WTC11 (cell line): ENCODE measurements at regions not wholly inside any gene's neighbourhood (a gene's known extent, or its start where the extent isn't known, plus 50 kb on each side); places are given as distances from the start of the nearest gene placed in this dataset.

Experiments
- ATAC-seq: fragments of 200-7000 bp; cut with Tn5 transposase; 2 replicates; pipeline ENCODE4 v1.10.0; 2021; ENCODE audit warnings: mild to moderate bottlenecking, moderate library complexity
- CTCF ChIA-PET: fragments of 300-600 bp; sonication (Branson Sonifier 250); formaldehyde crosslinking; loops from one replicate; lab custom pipeline; 2021; ENCODE audit warnings: antibody characterized with exemption; lab: Charles Lee
- POLR2A ChIA-PET: fragments of 350-600 bp; sonication (Branson Sonifier 250); formaldehyde crosslinking; loops from one replicate; lab custom pipeline; 2021; ENCODE audit warnings: antibody characterized with exemption; lab: Charles Lee
- DNase-seq: peaks from one replicate; pipeline ENCODE4 v3.0.0; 2021; ENCODE audit warnings: low spot score
- H3K27ac Mint-ChIP-seq: 2 replicates; pipeline ENCODE4 v1.8.0; 2021; ENCODE audit warnings: mixed read lengths
- H3K27me3 Mint-ChIP-seq: 2 replicates; pipeline ENCODE4 v1.8.0; 2021; ENCODE audit warnings: low read depth, mild to moderate bottlenecking, moderate library complexity, mixed read lengths
- H3K36me3 Mint-ChIP-seq: 2 replicates; pipeline ENCODE4 v1.8.0; 2021; ENCODE audit warnings: mixed read lengths
- H3K4me1 Mint-ChIP-seq: 2 replicates; pipeline ENCODE4 v1.8.0; 2022; ENCODE audit warnings: mixed read lengths
- H3K4me3 Mint-ChIP-seq: 2 replicates; pipeline ENCODE4 v1.8.0; 2021; ENCODE audit warnings: mild to moderate bottlenecking, moderate library complexity, mixed read lengths
- H3K9me3 Mint-ChIP-seq: 2 replicates; pipeline ENCODE4 v1.8.0; 2021; ENCODE audit warnings: mixed read lengths
- ATF6 ChIP-seq: sonication (generic); formaldehyde crosslinking; IDR thresholded peaks from 2 replicates; pipeline ENCODE4 v1.8.1; 2023; ENCODE audit warnings: mild to moderate bottlenecking, missing genetic modification reagents
- CREB1 ChIP-seq: sonication (generic); formaldehyde crosslinking; IDR thresholded peaks from 2 replicates; pipeline ENCODE4 v1.8.0; 2023; ENCODE audit warnings: mild to moderate bottlenecking, missing genetic modification reagents
- E2F1 ChIP-seq: sonication (generic); formaldehyde crosslinking; IDR thresholded peaks from 2 replicates; pipeline ENCODE4 v1.8.0; 2022; ENCODE audit warnings: mild to moderate bottlenecking, missing genetic modification reagents
- ELF4 ChIP-seq: sonication (generic); formaldehyde crosslinking; IDR thresholded peaks from 2 replicates; pipeline ENCODE4 v1.8.1; 2022; ENCODE audit warnings: low read depth, mild to moderate bottlenecking, moderate library complexity, missing genetic modification reagents
- EMX1 ChIP-seq: fragments of 250-450 bp; sonication (Bioruptor Pico); IDR thresholded peaks from 2 replicates; pipeline ENCODE4 v1.8.0; 2021; ENCODE audit warnings: mild to moderate bottlenecking
- ETV6 ChIP-seq: sonication (generic); formaldehyde crosslinking; IDR thresholded peaks from 2 replicates; pipeline ENCODE4 v1.8.1; 2022; ENCODE audit warnings: mild to moderate bottlenecking, missing genetic modification reagents
- FOXP4 ChIP-seq: sonication (generic); formaldehyde crosslinking; IDR thresholded peaks from 2 replicates; pipeline ENCODE4 v1.8.0; 2022; ENCODE audit warnings: mild to moderate bottlenecking, missing genetic modification reagents
- JAZF1 ChIP-seq: fragments of 250-450 bp; sonication (Bioruptor Pico); IDR thresholded peaks from 2 replicates; pipeline ENCODE4 v1.9.0; 2021; ENCODE audit warnings: moderate library complexity, mild to moderate bottlenecking, inconsistent platforms
- MLX ChIP-seq: sonication (generic); formaldehyde crosslinking; IDR thresholded peaks from 2 replicates; pipeline ENCODE4 v1.8.1; 2023; ENCODE audit warnings: mild to moderate bottlenecking, missing genetic modification reagents, moderate library complexity
- MYBL2 ChIP-seq: sonication (generic); formaldehyde crosslinking; IDR thresholded peaks from 2 replicates; pipeline ENCODE4 v1.8.1; 2023; ENCODE audit warnings: mild to moderate bottlenecking, moderate library complexity, missing genetic modification reagents
- NFE2L1 ChIP-seq: sonication (generic); formaldehyde crosslinking; IDR thresholded peaks from 2 replicates; pipeline ENCODE4 v1.8.1; 2023; ENCODE audit warnings: missing genetic modification reagents
- NR3C1 ChIP-seq: sonication (generic); formaldehyde crosslinking; conservative IDR thresholded peaks from 2 replicates; pipeline ENCODE4 v1.8.1; 2023; ENCODE audit warnings: low read depth, mild to moderate bottlenecking, missing genetic modification reagents
- SMAD4 ChIP-seq: sonication (generic); formaldehyde crosslinking; IDR thresholded peaks from 2 replicates; pipeline ENCODE4 v1.8.0; 2022; ENCODE audit warnings: mild to moderate bottlenecking, missing genetic modification reagents
- SP1 ChIP-seq: sonication (generic); formaldehyde crosslinking; conservative IDR thresholded peaks from 2 replicates; pipeline ENCODE4 v1.8.1; 2022; ENCODE audit warnings: missing genetic modification reagents
- TP53 ChIP-seq: sonication (generic); formaldehyde crosslinking; IDR thresholded peaks from 2 replicates; pipeline ENCODE4 v1.8.1; 2023; ENCODE audit warnings: mild to moderate bottlenecking, missing genetic modification reagents
- ZBTB43 ChIP-seq: sonication (generic); formaldehyde crosslinking; IDR thresholded peaks from 2 replicates; pipeline ENCODE4 v1.8.1; 2023; ENCODE audit warnings: mild to moderate bottlenecking, missing genetic modification reagents
- ZNF121 ChIP-seq: sonication (generic); formaldehyde crosslinking; IDR thresholded peaks from 2 replicates; pipeline ENCODE4 v1.8.0; 2023; ENCODE audit warnings: missing genetic modification reagents
- ZNF232 ChIP-seq: sonication (generic); formaldehyde crosslinking; IDR thresholded peaks from 2 replicates; pipeline ENCODE4 v1.8.0; 2022; ENCODE audit warnings: mild to moderate bottlenecking, missing genetic modification reagents
- ZNF263 ChIP-seq: sonication (generic); formaldehyde crosslinking; IDR thresholded peaks from 2 replicates; pipeline ENCODE4 v1.8.1; 2022; ENCODE audit warnings: low read depth, mild to moderate bottlenecking, moderate library complexity, missing genetic modification reagents
- ZSCAN18 ChIP-seq: fragments of 250-450 bp; sonication (Bioruptor Pico); IDR thresholded peaks from 2 replicates; pipeline ENCODE4 v2.1.2; 2022; ENCODE audit warnings: mild to moderate bottlenecking, moderate library complexity

- H3K27me3 Mint-ChIP-seq, result peaks cover 4% of the 10 kb centered on the region; the same call in 1 of the 2 replicates
- no peak overlapping the region for H3K4me3 Mint-ChIP-seq
- POLR2A ChIA-PET, result no interaction called here
- TF ChIP-seq ZBTB43, result no peak
- no peak for TF ChIP-seq EMX1 (CRISPR knock-in tag)
- TF ChIP-seq TP53, result no peak
- TF ChIP-seq ELF4 (CRISPR knock-in tag), result no peak
- TF ChIP-seq ZNF121 (CRISPR knock-in tag), result no peak
- TF ChIP-seq ZNF263 (CRISPR knock-in tag), result no peak
- TF ChIP-seq SP1 (CRISPR knock-in tag), result no peak
- no peak for TF ChIP-seq NR3C1 (CRISPR knock-in tag)
- no peak for TF ChIP-seq MLX (CRISPR knock-in tag)
- TF ChIP-seq CREB1 (CRISPR knock-in tag), result no peak
- TF ChIP-seq FOXP4, result no peak
- no peak for TF ChIP-seq MYBL2
- TF ChIP-seq ETV6 (CRISPR knock-in tag), result no peak
- TF ChIP-seq JAZF1, result no peak
- TF ChIP-seq SMAD4, result no peak
- no peak for TF ChIP-seq ZSCAN18 (CRISPR knock-in tag)
- no peak for TF ChIP-seq E2F1 (CRISPR knock-in tag)
- no peak for TF ChIP-seq ATF6
- no peak for TF ChIP-seq NFE2L1 (CRISPR knock-in tag)
- TF ChIP-seq, all 79 proteins: peak for 0
- DNase-seq (no peak), ATAC-seq (no peak)
- H3K36me3 Mint-ChIP-seq, result no peaks in the 10 kb centered on the region; the same call in 1 of the 2 replicates
- peaks cover 24% of the 10 kb centered on the region for H3K9me3 Mint-ChIP-seq
- H3K4me1 Mint-ChIP-seq, result no peaks in the 10 kb centered on the region
- CTCF ChIA-PET, result no interaction called here
- H3K27ac Mint-ChIP-seq, result no peak overlapping the region
These were observed 81.2 kb downstream of the OR5AK2 start for GRCh38 chr11:57069942-57070341.

GRCh38 chr11:57071829-57072228 lies 83.1 kb downstream of the OR5AK2 start:
- Mint-ChIP-seq H3K27ac (no peak overlapping the region), H3K4me1 (no peaks in the 10 kb centered on the region), H3K36me3 (no peaks in the 10 kb centered on the region), H3K4me3 (no peak overlapping the region), H3K9me3 (peaks cover 8% of the 10 kb centered on the region; the same call in 1 of the 2 replicates)
- CTCF ChIA-PET, result no interaction called here
- POLR2A ChIA-PET, result no interaction called here
- no peak for ATAC-seq
- DNase-seq, result no peak
- TF ChIP-seq ZNF232 (CRISPR knock-in tag), result no peak
- TF ChIP-seq, all 79 proteins: peak for 0
- no peaks in the 10 kb centered on the region; the same call in 1 of the 2 replicates for H3K27me3 Mint-ChIP-seq
